ENCODE measurements at regions not wholly inside any gene's neighbourhood (a gene's known extent, or its start where the extent isn't known, plus 50 kb on each side); places are given as distances from the start of the nearest gene placed in this dataset.

DNA sequence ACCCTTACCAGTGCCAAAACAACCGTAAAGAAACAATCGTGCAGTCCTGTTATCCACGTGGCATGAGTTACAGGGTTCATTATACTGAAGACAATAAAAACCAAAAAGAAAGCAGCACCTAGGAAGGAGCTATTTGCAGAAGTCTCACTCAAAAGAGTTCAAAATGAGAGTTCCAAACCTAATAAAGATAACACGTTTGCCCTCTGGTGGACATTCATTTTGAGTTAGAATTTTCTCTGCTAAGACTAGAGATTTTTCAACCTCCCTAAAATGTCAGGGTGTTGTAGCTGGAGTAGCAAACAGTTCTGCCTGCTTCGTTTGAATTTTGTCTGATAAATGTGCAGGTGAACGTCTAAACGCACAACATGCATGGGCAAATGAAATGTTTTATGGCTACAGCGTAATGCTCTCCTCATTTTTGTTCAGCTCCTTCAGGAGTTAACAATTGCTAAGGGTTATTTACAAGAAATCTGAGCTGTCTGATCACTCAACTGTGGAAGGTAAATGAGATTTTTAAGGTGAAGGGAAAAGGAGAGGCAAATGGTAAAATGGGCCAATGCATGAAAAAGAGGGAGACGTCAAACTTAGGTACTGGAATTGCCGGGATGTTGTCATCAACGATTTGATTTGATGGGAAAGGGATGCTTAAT lies 1067.9 kb upstream of the EEF2KMT start:
- no peak for DNase-seq

DNA sequence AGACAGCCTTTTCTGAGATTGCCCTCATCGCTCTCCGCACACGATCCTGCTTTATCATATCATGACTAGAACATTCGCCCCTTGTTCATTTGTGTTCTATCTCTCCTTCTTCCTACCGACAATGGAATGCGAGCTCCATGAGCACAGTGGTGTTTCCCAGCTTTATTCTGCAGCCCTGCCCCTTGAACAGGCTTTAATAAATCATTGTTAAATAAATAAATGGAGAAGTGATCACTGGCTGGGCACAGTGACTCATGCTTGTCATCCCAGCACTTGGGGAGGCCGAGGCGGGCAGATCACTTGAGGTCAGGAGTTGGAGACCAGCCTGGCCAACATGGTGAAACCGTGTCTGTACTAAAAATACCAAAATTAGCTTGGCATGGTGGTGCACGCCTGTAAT lies 1063.3 kb upstream of the EEF2KMT start:
- no peak for DNase-seq

DNA sequence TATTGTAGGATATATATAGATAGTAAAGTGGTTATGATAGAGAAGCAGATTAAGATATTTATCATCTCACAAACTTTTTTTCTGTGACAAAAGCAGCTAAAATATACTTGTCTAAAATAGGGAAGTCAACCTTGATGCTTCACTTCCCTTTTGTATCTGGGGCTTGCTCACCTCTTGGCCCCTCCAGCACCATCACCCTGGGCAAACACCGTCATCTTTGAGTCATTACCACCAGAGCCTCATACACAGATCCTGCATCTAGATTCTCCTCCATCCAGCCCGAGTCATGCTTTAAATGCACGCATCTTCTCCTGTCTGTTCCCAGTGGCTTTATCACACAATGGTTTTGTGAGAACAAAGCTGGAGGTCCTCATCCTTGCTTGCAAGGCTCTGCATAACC lies 1062.7 kb upstream of the EEF2KMT start:
- no peak for DNase-seq

DNA sequence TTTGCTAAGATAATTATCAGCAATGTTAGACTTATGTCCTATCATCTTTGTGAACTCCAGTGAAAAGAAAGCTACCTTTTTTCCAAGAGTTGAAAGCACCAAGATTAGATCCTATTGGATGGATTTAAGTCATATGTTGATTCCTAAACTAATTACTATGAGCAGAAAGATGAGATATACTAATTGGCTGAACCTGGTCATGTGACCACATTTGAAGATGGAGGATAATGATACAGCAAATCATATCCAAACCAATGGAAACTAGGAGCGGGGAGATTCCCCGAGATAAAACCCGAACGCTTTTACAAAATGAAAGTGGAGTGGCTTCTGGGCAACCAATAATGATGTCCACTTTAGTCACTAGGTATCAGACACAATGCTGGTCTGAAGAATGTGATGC lies 1060.2 kb upstream of the EEF2KMT start:
- no peak for DNase-seq

GRCh38 chr16:6155271-6155670 lies 1057.7 kb upstream of the EEF2KMT start:
- no peak for DNase-seq

GRCh38 chr16:6153901-6154300 lies 1056.3 kb upstream of the EEF2KMT start:
- no peak for DNase-seq

- DNase-seq = no peak
Observed at GRCh38 chr16:6149031-6149430, 1051.4 kb upstream of the EEF2KMT start.

GRCh38 chr16:6148361-6148760 lies 1050.8 kb upstream of the EEF2KMT start:
- no peak for DNase-seq

DNA sequence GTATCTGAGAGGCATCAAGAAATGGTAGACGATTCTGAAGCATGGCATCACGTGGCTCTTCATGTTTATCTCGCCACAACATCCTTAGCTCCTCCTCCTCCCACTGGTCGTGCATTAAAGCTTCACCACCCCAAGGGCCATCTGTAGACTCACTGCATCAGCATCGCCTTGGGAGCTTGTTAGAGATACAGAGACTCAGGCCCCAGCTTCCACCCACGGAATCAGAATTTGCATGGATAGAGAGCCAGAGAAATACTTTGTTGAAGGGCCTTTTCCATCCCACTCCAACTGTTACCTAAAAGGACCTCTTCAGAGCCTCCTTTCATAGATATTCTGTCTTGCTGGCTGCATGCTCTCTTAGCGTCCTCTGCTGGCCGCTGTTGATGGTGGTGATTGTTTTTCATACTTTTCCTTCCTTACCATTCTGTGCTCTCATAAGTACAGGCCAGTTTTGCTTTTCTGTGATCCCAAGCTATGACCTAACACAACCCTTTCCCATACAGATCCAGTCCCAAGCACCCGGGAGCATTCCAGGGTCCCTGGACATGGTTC lies 1049.4 kb upstream of the EEF2KMT start:
- no peak for DNase-seq

DNA sequence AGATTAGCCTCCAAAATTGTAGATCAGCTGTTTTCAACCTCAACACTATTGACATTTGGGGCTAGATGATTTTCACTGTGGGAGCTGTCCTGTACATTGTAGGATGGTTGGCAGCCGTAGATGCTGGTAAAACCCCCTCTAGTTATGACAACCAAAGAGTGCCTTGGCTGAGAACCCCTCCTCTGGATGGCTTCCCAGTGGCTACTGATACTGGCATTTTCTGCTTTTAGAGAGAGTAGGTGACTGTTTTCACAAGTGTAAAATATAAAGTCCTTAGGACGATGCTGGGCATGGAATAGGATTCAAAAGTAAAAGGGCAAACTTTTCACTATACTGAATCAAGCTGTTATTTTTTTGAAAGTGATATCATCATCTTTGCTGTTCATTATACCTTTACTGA lies 1048.8 kb upstream of the EEF2KMT start:
- DNase-seq = no peak

- no peak for DNase-seq
Observed at GRCh38 chr16:6144463-6144862, 1046.9 kb upstream of the EEF2KMT start.

DNA sequence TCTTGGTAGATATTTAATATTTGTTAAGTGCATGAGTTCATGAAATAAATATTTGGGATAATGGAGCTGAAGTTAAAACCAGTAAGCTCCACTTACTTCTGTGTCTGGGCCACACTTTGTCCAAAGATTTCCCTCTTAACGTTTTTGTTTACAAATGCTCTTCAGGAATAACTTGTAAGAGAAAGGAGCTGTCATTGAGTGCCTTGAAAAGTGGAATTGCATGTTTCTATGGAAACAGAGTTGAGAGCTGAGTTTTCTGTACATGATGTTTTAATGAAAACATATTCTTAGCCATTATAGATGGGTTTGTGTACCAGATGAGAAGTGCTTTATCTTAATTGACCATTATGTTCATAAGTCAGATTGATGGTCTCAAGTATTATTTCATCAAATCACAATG lies 1045.4 kb upstream of the EEF2KMT start:
- no peak for DNase-seq

- DNase-seq = no peak
Observed at GRCh38 chr16:6133009-6133557, 1035.5 kb upstream of the EEF2KMT start.

DNA sequence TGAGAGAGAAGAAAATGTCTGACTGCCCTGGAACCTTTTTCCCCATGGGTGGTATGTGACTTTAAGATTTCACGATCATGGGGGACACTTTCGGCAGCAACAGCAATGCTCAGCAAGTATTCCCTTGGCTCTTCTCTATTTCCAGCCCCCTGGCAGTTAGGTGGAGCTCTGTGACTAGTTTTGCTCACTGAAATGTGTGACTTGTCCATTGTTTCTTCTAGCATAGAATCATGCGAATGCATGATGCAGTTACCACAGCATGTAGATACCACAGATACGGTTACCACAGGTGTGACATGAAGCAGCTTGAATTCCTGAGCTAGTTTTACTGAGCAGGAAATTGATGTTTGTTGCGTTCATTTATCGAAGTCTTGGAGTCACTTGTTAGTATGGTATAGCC lies 1034.5 kb upstream of the EEF2KMT start:
- no peak for DNase-seq

DNA sequence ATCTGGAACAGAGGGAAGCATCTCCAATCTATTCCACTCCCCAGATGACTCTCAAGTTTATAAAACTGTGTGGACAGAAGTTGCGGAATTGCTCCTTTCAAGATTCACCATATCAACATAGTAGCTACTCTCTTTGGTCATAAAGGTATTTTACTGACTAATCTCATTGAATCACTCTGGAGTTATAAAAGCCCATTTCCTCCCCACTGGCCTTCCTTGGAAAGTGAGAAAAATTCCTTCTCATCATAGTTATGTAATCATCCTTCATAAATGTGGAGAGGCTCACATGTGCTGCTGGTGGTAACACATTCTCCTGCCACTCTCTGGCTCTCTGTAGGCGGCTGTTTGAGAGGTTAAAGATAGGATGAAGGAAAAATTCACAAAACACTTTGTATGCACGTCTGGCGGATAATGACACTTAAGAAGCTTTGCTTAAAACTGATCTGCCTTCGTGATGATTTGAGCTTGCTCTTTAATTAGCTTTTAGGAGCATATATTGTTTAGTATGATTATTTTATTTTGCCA lies 1034.0 kb upstream of the EEF2KMT start:
- no peak for DNase-seq

- DNase-seq = no peak
Observed at GRCh38 chr16:6125483-6126259, 1028.1 kb upstream of the EEF2KMT start.

DNA sequence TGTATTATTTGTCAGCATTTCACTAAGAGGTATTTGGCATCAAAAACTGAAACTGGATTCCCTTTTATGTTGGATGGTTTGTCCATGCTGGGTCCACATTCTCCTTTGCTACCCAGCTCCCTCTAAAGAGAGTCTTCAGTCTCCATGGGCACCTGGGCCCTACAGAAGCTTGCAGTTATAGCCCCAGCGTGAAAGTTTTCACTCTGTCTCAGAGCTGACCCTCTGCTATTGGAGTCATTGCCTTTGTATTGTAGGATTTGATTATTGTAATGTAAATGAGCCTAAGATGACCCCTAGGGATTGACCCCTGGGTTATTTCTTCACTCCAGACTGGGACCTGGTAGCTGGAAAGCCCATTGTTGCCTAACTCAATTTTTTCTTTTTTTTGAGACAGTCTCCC lies 1026.5 kb upstream of the EEF2KMT start:
- DNase-seq = no peak

GRCh38 chr16:6122401-6122800 lies 1024.8 kb upstream of the EEF2KMT start:
- no peak for DNase-seq

GRCh38 chr16:6114691-6115090 lies 1017.1 kb upstream of the EEF2KMT start:
- DNase-seq = no peak

DNA sequence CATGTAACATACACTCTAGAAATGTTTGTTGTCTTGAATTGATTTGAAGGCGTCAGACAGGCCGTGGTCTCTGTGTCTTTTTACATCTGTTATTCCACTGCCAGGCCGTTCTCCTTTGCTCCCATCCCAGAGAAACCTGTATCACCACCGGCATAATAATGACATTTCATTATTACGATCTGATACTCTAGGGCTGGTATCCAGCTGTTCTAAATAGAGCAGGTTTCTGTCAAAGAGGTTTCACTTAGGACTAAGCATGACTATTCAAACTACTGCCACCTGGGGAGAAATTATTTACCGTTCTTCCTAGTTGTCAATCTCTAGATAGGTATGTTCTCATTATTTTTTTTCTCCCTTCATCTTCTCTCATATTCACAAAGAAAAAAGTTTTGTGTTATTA lies 1016.2 kb upstream of the EEF2KMT start:
- no peak for DNase-seq

GRCh38 chr16:6112700-6113099 lies 1015.1 kb upstream of the EEF2KMT start:
- no peak for DNase-seq

- peak in 1 of 2 donors; percentile 3 for DNase-seq
Observed at GRCh38 chr16:6111390-6111789, 1013.8 kb upstream of the EEF2KMT start.

GRCh38 chr16:6110346-6110745 lies 1012.8 kb upstream of the EEF2KMT start:
- DNase-seq = no peak

- DNase-seq = no peak
Observed at GRCh38 chr16:6106061-6106460, 1008.5 kb upstream of the EEF2KMT start.

Measured in inflammatory macrophage treated with lipopolysaccharide for 1 hour (primary cell).